GM12878 (cell line): ENCODE measurements at regions not wholly inside any gene's neighbourhood (a gene's known extent, or its start where the extent isn't known, plus 50 kb on each side); places are given as distances from the start of the nearest gene placed in this dataset.

Source experiments
- ATAC-seq: fragments of 200-7000 bp; cut with Tn5 transposase; 3 replicates; pipeline ENCODE4 v1.9.1; 2020; ENCODE audit warnings: mild to moderate bottlenecking, moderate library complexity
- BruUV-seq: library from RNA; stranded (reverse); fragments of 400-500 nt; replicated peaks from 2 replicates; lab custom pipeline; 2021; lab: Mats Ljungman, UMichigan
- CTCF ChIA-PET: fragments of 300-600 bp; sonication (Branson Sonifier 250); formaldehyde crosslinking; extraction: SDS; loops from one replicate; lab custom pipeline; 2021; ENCODE audit warnings: inconsistent platforms; lab: Yijun Ruan, JAX
- POLR2A ChIA-PET: fragments of 350-600 bp; formaldehyde crosslinking; extraction: SDS; loops from one replicate; lab custom pipeline; 2021; ENCODE audit warnings: inconsistent platforms; lab: Charles Lee
- RAD21 ChIA-PET: fragments of 300-600 bp; sonication (Branson Sonifier 250); formaldehyde crosslinking; loops from one replicate; lab custom pipeline; 2023; ENCODE audit warnings: antibody characterized with exemption; ENCODE audit not compliant: unreplicated experiment; lab: Charles Lee
- SMC1A ChIA-PET: fragments of 300-600 bp; sonication (Branson Sonifier 250); formaldehyde crosslinking; loops from one replicate; lab custom pipeline; 2023; ENCODE audit not compliant: unreplicated experiment, uncharacterized antibody; lab: Charles Lee
- DNase-seq: peaks from one replicate; pipeline ENCODE4 v3.0.0-alpha.2; 2011; ENCODE audit warnings: low read depth, low spot score
- FAIRE-seq: peaks from 3 replicates; lab custom pipeline; 2011; peaks lifted over from hg19 to GRCh38; lab: Jason Lieb, UNC
- H2AFZ ChIP-seq: 2 replicates; pipeline ENCODE4 v1.6.0; 2011; ENCODE audit warnings: low read depth, low read length, control low read depth; ENCODE audit not compliant: control insufficient read depth
- H3K27ac ChIP-seq: 2 replicates; pipeline ENCODE4 v1.5.1; 2011; ENCODE audit warnings: control low read depth; ENCODE audit not compliant: control insufficient read depth, insufficient read depth
- H3K27me3 ChIP-seq, 2 experiments: replicated peaks in 1 of 2; 2 replicates each; pipeline versions ENCODE4 v1.6.0 to v1.6.1; 2011; ENCODE audit warnings: low read length in 1 of 2; ENCODE audit not compliant: control insufficient read depth in 2 of 2, insufficient read depth in 2 of 2
- H3K36me3 ChIP-seq, 2 experiments: 2 replicates each; pipeline ENCODE4 v1.5.1; 2011; ENCODE audit warnings: low read length in 1 of 2; ENCODE audit not compliant: control insufficient read depth in 2 of 2, insufficient read depth in 2 of 2
- H3K4me1 ChIP-seq: 2 replicates; pipeline ENCODE4 v1.6.1; 2011; ENCODE audit warnings: mild to moderate bottlenecking, low read length, moderate library complexity, mixed read lengths; ENCODE audit not compliant: control insufficient read depth, insufficient read depth
- H3K4me2 ChIP-seq: 2 replicates; pipeline ENCODE4 v1.6.0; 2011; ENCODE audit warnings: control low read depth; ENCODE audit not compliant: control insufficient read depth, insufficient read depth
- H3K4me3 ChIP-seq: fragments of 200-600 bp; sonication (generic); 2 replicates; pipeline ENCODE4 v1.5.1; 2016
- H3K79me2 ChIP-seq: 2 replicates; pipeline ENCODE4 v1.6.0; 2011; ENCODE audit warnings: low read length; ENCODE audit not compliant: control insufficient read depth, insufficient read depth
- H3K9ac ChIP-seq: 2 replicates; pipeline ENCODE4 v1.8.0; 2011; ENCODE audit warnings: low read length, control low read depth, mixed read lengths; ENCODE audit not compliant: control insufficient read depth, insufficient read depth
- H3K9me3 ChIP-seq: replicated peaks from 3 replicates; pipeline ENCODE4 v1.5.1; 2011; ENCODE audit warnings: mild to moderate bottlenecking, low read length; ENCODE audit not compliant: control insufficient read depth, insufficient read depth
- H4K20me1 ChIP-seq: 2 replicates; pipeline ENCODE4 v1.6.0; 2011; ENCODE audit not compliant: control insufficient read depth, insufficient read depth
- CBX3 ChIP-seq: fragments of 200-600 bp; sonication (generic); IDR thresholded peaks from 2 replicates; pipeline ENCODE4 v1.6.1; 2016; ENCODE audit warnings: low read depth, borderline replicate concordance
- E2F4 ChIP-seq: IDR thresholded peaks from 2 replicates; pipeline ENCODE4 v1.6.1; 2012; ENCODE audit warnings: low read depth, low read length, improper control_type of control experiment
- FOS ChIP-seq: IDR thresholded peaks from 3 replicates; pipeline ENCODE4 v1.6.1; 2011; ENCODE audit warnings: borderline replicate concordance; ENCODE audit not compliant: insufficient read length; ENCODE audit errors: extremely low read depth
- GATAD2B ChIP-seq: fragments of 450-650 bp; conservative IDR thresholded peaks from 2 replicates; pipeline ENCODE4 v1.6.1; 2017; ENCODE audit warnings: low read depth, mild to moderate bottlenecking, moderate library complexity
- HSF1 ChIP-seq: fragments of 150-350 bp; IDR thresholded peaks from 2 replicates; pipeline ENCODE4 v1.6.1; 2014; ENCODE audit warnings: mild to moderate bottlenecking, low read depth, low read length
- IKZF2 ChIP-seq, 2 experiments: fragments of 450-650 bp; IDR thresholded peaks; 2 replicates each; pipeline ENCODE4 v1.6.1; 2017; ENCODE audit warnings: mild to moderate bottlenecking in 2 of 2, moderate library complexity in 2 of 2
- MYC ChIP-seq: IDR thresholded peaks from 2 replicates; pipeline ENCODE4 v1.6.1; 2011; ENCODE audit warnings: mild to moderate bottlenecking, low read length, moderate library complexity, inconsistent platforms; ENCODE audit not compliant: insufficient read depth, insufficient replicate concordance, insufficient read length, severe bottlenecking
- NRF1 ChIP-seq: conservative IDR thresholded peaks from 2 replicates; pipeline ENCODE4 v1.6.1; 2011; ENCODE audit warnings: mild to moderate bottlenecking, low read depth, low read length, improper control_type of control experiment
- PAX8 ChIP-seq: fragments of 450-650 bp; IDR thresholded peaks from 2 replicates; pipeline ENCODE4 v1.6.1; 2017; ENCODE audit warnings: mild to moderate bottlenecking, moderate library complexity
- PKNOX1 ChIP-seq: fragments of 450-650 bp; IDR thresholded peaks from 2 replicates; pipeline ENCODE4 v1.6.1; 2016; ENCODE audit warnings: mild to moderate bottlenecking
- POLR2AphosphoS5 ChIP-seq: IDR thresholded peaks from 2 replicates; pipeline ENCODE4 v1.6.1; 2011; ENCODE audit warnings: mild to moderate bottlenecking, low read length, inconsistent platforms
- POU2F2 ChIP-seq: IDR thresholded peaks from 3 replicates; pipeline ENCODE4 v1.6.1; 2011; ENCODE audit warnings: low read depth, mild to moderate bottlenecking, low read length, borderline replicate concordance
- RCOR1 ChIP-seq: conservative IDR thresholded peaks from 2 replicates; pipeline ENCODE4 v1.6.1; 2012; ENCODE audit warnings: low read depth, low read length, improper control_type of control experiment
- SIX5 ChIP-seq: IDR thresholded peaks from 2 replicates; pipeline ENCODE4 v1.6.1; 2011; ENCODE audit warnings: mild to moderate bottlenecking, low read depth, low read length, moderate library complexity; ENCODE audit not compliant: severe bottlenecking
- SMAD1 ChIP-seq: fragments of 450-650 bp; IDR thresholded peaks from 2 replicates; pipeline ENCODE4 v1.6.1; 2018; ENCODE audit warnings: mild to moderate bottlenecking, low read depth; ENCODE audit not compliant: partially characterized antibody
- SPI1 ChIP-seq: IDR thresholded peaks from 2 replicates; pipeline ENCODE4 v1.6.1; 2011; ENCODE audit warnings: low read depth, mild to moderate bottlenecking, low read length, moderate library complexity, borderline replicate concordance; ENCODE audit not compliant: insufficient read depth
- SREBF2 ChIP-seq: IDR thresholded peaks from 2 replicates; pipeline ENCODE4 v1.6.1; 2012; ENCODE audit warnings: mild to moderate bottlenecking, low read length
- TARDBP ChIP-seq: IDR thresholded peaks from 2 replicates; pipeline ENCODE4 v1.6.1; 2016; ENCODE audit warnings: borderline replicate concordance
- TCF12 ChIP-seq: IDR thresholded peaks from 2 replicates; pipeline ENCODE4 v1.6.1; 2011; ENCODE audit warnings: low read depth, mild to moderate bottlenecking, low read length
- ZNF274 ChIP-seq: IDR thresholded peaks from one replicate; pipeline ENCODE4 v1.8.0; 2011; ENCODE audit not compliant: insufficient read length, insufficient read depth
- WGBS: methylation state at CpG from one replicate; pipeline ENCODE4 v1.1.6; 2016; ENCODE audit warnings: low lambda C conversion rate; ENCODE audit not compliant: insufficient replicate concordance, insufficient coverage; ENCODE audit errors: missing lambda C conversion rate; 5-methylcytosine and 5-hydroxymethylcytosine counted together
- in situ Hi-C: fragments of 300-500 bp; cut with MboI; formaldehyde crosslinking; loops from 9 replicates; pipeline ENCODE4 v1.14.3; 2018; ENCODE audit warnings: mixed read lengths
- intact Hi-C: fragments of 100-400 bp; cut with micrococcal nuclease; formaldehyde crosslinking; loops from one replicate; pipeline ENCODE4 v1.14.2; 2022; ENCODE audit not compliant: unreplicated experiment

- in situ Hi-C loops: no loop called here
Measured at GRCh38 chr11:87455180-87455579, 417.4 kb downstream of the TMEM135 start.

More at GRCh38 chr11:87455180-87455579, 417.4 kb downstream of the TMEM135 start:
- intact Hi-C loops: no loop called here
- H3K9ac ChIP-seq: no peak overlapping the region
- no peaks in the 10 kb centered on the region for H3K27me3 ChIP-seq
- no TSS peak for BruUV-seq
- SMC1A ChIA-PET: no interaction called here
- POLR2A ChIA-PET: no interaction called here
- no peak overlapping the region for H3K27ac ChIP-seq
- RAD21 ChIA-PET: no interaction called here
- no peak overlapping the region for H3K4me3 ChIP-seq
- H3K36me3 ChIP-seq: no peaks in the 10 kb centered on the region
- DNase-seq: no peak
- no peak for FAIRE-seq
- CTCF ChIA-PET: no interaction called here
- H3K4me2 ChIP-seq: no peak overlapping the region
- no peak for ATAC-seq
- WGBS: 36% methylated on average over 3 of the region's 3 CpGs
- no peak overlapping the region for H2AFZ ChIP-seq
- H3K9me3 ChIP-seq: 0 out of 3 replicates have a peak, but pooled peaks cover 1% of the 10 kb centered on the region
- TF ChIP-seq TARDBP: no peak
- TF ChIP-seq ZNF274: no peak
- TF ChIP-seq POLR2AphosphoS5: no peak
- TF ChIP-seq TCF12: no peak
- no peak for TF ChIP-seq NRF1
- TF ChIP-seq SREBF2: no peak
- no peak for TF ChIP-seq POU2F2
- TF ChIP-seq FOS: no peak
- no peak for TF ChIP-seq GATAD2B
- no peak for TF ChIP-seq PAX8
- no peak for TF ChIP-seq CBX3
- TF ChIP-seq MYC: no peak
- no peak for TF ChIP-seq E2F4
- TF ChIP-seq SPI1: no peak
- TF ChIP-seq HSF1: no peak
- TF ChIP-seq RCOR1: no peak
- no peak for TF ChIP-seq SMAD1
- TF ChIP-seq IKZF2 (IDR thresholded peaks at IDR 0.05): no peak
- no peak for TF ChIP-seq PKNOX1
- no peak for TF ChIP-seq SIX5
- TF ChIP-seq, all 136 proteins: peak for 0
- H3K79me2 ChIP-seq: no peaks in the 10 kb centered on the region
- no peaks in the 10 kb centered on the region for H4K20me1 ChIP-seq
- H3K4me1 ChIP-seq: peaks cover 9% of the 10 kb centered on the region; the same call in 1 of the 2 replicates
